Fibroblast of gingiva (primary cell): ENCODE measurements at regions not wholly inside any gene's neighbourhood (a gene's known extent, or its start where the extent isn't known, plus 50 kb on each side); places are given as distances from the start of the nearest gene placed in this dataset.
A peak's percentile ranks its signal among the peaks of the same experiment; 100 is the strongest.

ENCODE experiments used
- DNase-seq: peaks from one replicate; pipeline ENCODE4 v3.0.0-alpha.2; 2011; ENCODE audit warnings: low read depth

DNA sequence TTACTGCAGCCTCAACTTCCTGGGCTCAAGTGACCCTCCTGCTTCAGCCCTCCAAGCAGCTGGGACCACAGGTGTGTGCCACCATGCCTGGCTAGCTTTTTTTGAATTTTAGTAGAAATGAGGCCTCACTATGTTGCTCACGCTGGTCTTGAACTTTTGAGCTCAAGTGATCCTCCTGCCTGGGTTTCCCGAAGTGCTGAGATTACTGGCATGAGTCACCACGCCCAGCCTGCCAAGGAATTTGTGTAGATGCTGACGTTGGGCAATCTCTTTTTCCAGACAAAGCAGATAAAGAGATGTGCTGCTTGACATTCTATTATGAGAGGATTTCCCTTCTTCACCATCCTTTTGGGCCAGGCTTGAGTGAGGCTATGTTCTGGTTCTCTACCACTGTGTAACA lies 254.5 kb upstream of the RPS6KA3 start:
- DNase-seq, result peak; percentile 64

DNA sequence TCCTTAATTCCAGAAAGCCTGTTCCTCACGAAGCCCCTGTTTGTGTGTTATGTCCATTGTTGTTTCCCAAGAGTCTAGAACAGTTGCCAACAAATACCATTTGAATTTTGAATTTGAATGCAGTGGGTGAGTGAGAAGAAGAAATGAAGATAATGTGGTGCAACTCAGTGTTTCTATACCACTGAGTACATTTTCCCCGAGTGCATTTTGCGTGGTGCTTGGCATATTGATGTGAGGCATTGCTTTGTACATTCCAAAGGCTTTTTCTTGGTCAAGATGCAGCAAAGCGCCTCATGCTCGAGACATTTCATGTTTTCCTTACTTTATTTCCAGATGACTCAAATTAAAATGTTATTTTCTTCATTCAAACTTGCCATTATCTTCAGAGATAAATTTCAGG lies 253.1 kb upstream of the RPS6KA3 start:
- peak; percentile 1 for DNase-seq

DNA sequence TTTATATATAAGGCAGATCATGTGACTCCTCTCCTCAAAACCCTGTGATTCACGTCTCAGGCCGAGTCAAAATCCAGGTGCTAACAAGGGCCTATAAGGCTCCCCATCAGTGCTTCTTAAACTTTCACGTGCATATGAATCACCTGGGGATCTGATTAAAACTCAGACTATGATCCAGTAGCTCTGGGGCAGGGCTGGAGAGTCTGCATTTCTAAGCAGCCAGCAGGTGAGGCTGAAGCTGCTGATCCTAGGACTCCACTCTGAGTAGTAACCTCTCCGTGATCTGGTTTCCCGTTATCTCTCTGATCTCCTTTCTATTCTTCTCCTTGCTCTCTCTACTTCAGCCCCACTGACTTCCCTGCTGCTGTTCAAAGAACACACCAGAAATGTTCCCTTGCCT lies 252.4 kb upstream of the RPS6KA3 start:
- DNase-seq, result no peak

DNA sequence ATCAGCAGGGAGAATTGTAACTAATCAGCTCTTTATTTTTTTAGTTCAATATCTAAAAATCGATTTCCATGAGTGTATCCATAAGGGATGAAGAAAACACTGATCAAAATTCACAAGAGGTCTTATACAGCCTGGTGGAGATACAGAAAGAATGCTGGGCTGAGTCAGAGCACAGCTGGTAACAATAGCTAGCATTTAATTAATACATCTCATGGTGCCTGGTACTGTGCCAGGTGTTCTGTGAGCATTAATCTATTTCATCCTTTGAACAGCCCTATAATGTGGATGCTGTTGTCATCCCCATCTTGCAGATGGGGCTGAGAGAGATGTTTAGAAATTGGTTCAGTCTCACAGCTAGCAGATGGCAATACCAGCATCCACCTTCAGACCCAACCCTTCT lies 250.9 kb upstream of the RPS6KA3 start:
- DNase-seq, result peak; percentile 37

DNA sequence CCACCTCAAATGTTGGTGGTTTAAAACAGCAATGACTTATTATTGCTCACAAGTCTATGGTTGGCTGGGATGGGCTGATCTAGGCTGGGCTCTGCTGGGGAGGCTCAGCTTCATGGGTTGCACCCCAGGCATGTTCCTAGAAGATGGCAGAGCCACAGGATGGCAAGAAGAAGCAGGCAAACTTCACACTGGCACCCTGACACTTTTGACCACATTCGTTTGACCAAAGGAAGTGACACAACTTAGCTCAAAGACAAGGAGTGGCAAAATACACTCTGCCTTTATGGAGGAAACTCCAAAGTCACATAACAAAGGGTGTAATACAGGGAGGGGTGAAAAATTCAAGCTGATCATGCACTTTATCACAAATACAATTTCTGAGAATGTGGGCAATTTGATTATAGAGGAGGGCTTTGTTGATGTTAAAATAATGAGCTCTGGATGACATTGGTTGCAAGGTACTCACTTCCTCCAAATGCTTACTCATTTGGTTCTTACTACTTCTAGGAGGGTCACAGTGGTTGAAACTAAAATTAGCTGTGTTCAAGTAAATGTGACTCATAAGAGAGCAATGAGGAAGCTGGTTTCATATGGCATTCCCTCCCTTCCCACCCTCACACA lies 249.2 kb upstream of the RPS6KA3 start:
- DNase-seq, result peak; percentile 55

DNA sequence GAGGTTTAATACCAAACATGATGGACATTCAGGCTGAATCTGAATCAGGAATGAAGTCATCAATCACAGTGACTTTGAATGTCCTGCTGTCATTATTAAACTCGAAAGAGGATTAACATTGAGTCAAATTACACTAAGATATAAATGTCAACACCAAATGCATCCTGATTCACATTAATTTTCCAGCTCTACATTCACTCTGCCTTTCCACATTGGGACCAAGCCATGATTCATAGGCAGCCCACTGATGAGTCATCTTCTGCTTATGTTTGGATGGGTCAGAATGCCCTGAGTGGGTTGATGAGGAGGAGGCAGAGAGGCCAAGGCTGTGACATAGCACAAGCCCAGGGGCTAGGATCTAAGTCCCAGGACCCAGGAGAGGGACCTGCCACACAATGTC lies 247.6 kb upstream of the RPS6KA3 start:
- peak; percentile 36 for DNase-seq

DNA sequence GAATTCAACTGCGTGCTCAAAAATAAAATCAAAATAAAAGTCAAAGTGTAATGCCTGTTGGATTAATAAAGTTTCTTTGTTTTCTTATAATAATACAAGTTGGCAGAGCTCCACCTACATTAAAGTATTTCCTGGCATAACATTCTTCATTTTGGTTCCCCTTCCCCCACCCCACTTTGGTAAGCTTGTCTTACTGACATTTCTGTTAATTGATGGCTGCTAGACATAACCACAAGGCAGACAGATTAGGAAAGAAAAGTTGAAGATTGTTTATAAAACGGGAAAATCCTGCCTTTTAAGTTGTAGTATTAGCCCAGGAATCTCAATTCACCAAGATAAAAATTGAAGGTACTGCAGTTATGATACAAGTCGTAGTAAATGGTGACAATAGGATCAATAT lies 246.5 kb upstream of the RPS6KA3 start:
- no peak for DNase-seq

DNA sequence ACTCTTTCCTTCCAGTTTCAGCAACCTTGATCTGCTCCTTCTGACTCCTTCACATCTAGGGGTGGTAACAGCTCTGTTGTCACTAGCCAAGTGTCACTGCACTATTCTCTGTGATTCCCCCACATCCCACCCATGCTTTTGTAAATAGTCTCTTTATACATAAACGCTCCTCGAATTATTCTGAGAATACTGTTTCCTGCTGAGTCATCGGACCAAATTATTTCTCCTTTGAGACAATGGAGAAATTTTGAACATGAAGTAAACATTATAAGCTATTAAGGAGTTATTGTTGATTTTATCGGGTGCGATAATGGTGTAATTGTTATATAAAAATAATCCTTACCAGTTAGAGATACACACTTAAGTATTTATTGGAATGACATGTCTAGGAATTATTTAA lies 245.1 kb upstream of the RPS6KA3 start:
- no peak for DNase-seq

DNA sequence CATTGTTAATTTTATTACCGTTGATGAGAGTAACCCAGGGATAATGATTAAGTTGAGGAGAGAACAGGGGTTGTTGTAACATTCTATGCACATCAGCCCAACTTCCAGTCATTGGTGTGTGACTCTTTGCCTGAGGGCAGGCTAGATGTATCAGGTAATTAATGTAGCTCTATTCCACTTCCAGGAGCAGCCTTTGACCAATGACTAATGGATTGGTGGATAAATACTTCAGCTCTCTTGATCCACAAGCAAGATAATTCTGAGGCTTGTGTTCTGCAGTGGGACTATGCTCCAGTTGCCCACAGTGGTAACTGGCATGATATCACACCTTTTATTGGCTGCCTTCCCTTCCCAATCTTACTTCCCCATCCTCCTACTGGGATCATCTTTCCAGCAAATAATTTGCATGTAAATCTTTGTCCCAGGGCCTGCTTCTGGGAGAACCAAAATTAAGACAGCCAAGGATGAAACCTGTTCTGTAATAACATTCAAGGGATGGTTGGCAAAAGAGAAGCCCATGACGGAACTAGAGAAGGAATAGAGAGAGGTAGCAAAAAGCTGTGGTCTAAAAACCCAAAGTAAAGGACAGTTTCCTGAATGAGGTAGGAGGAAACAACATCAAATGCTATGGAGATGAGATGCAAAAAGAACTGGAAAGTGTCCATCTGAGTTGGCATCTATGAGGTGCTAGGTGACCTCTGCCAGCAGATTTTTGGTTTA lies 241.4 kb upstream of the RPS6KA3 start:
- no peak for DNase-seq

DNA sequence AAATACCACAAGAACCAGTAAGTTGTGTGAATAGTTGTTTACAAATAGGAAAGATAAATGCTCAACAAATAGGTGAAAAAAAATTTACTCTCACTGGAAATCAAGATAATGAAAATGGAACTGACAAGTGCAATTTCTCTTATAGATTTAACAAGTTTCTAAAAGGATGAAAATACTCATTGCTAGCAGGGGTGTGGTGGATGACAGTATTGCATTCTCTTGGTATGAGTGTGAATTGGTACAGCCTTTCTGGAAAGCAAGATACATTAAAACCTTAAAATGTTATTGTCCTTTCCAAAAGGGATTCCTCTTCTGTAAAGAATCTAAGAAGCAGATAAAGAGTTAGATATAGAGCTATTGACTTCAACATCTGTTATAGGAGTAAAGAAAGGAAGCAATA lies 240.0 kb upstream of the RPS6KA3 start:
- DNase-seq, result no peak

DNA sequence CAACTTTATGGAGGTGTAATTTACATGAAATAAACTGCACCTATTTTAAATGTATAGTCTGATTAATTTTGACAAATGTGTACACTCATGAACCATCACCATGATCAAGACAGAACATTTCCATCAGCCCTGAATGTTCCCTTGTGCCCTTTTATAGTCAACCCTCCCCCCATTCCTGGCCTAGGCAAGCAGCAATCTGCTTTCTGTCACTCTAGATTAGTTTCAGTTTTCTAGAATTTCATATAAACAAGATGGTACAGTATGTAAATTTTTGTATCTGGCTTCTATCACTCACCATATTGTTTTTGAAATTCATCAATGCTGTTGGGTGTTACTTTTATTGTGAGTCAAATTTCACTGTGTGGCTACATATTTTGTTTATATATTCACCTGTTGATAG lies 234.2 kb upstream of the RPS6KA3 start:
- no peak for DNase-seq

DNA sequence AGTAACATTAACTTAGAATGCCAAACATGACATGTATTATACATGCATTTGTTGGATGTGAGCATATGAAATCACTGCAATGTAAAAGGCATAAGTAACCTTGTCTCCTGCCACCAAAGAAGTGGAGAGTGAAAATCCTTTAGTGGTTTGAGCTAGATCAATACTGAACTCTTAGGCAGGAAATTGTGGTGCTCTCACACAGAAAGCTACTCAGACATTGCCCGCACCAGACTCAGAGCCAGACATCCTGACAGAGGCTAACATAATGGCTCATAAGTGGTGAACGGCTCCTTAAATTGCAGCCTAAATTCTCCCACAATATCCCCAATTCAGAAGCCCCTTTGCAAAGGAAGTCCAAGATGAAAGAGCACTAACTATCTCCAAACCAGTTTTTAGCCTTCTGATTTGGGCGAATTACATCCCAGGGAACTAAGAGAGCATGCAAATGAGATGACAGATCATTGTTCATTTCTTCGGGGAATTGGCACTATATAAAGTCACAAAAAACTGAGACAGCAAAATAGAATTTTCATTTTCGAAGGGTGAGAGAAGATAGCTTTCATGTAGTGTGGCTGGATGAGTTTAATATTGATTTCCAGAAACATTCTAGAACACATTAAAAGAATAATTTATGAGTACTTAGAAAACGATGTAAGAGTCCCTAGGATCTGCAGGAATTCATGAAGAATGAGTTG lies 233.6 kb upstream of the RPS6KA3 start:
- DNase-seq, result no peak

DNA sequence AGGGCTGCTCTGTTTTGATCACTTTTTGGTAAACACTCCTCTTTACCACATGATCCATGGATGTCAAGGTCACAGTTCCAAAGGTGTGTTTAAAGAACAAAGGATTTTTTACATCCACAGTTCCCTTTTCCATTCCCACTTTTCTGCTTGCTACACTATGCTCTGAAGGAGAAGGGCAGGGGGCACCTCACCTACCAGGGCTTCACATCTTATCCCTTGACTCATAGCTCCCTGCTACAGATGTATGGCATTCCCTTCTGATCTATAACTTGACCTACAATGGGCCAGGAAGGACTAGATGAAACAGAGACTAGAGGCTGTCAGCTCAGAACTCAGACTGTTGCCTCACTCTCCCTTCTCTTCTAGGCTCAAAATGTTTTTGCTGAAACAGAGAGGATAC lies 233.1 kb upstream of the RPS6KA3 start:
- DNase-seq, result no peak

DNA sequence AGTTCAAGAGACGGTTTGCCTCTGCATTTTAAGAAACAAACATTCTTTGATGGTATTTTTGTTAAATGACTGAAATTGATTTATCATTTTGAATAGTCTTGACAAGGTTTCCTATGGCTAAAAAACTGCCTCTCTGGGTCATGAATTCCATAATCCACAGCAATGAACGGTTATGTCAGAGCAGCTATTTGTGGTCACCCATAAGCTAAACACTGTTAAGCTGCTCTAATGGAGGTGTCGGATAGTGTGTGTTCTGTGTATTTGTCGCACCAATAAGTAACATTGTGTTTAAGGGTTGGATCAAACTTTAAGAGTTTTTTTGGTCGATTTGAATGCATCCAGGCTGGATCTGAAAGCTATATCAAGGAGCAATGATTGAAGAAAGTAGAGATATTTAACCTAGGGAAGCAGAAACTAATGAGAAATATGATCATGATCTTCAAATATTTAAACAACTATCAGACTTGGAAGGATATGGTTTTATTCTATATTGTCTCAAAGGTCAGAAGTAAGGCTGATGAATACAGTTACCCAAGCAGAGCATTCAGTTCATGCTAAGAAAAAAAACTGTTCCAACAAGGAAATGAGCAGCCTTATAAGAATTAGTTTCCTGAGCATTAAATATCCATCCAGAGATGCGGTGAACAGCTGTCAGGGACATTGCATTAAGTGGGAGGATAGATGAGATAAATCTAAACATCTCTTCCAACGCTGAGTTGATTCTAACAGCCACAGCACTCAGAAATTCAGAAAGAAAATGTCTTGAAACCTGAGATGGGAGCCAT lies 232.3 kb upstream of the RPS6KA3 start:
- no peak for DNase-seq

DNA sequence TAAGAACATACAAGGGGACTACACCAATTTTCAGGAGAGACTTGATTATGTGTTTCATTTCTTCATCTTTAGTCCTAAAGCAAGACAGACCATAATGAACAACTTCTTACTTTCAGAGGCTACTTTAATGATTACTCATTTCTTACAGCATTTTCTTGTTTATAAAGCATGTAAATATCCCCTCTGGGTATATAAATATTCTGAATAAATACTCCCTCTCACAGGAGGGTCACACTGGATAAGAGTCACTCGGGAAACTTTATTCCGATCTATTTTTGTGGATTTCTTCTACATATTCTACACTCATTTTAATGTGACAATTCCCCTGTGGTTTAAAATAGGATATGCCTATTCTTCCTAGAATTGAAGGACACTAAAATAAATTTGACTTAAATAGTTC lies 228.9 kb upstream of the RPS6KA3 start:
- no peak for DNase-seq

DNA sequence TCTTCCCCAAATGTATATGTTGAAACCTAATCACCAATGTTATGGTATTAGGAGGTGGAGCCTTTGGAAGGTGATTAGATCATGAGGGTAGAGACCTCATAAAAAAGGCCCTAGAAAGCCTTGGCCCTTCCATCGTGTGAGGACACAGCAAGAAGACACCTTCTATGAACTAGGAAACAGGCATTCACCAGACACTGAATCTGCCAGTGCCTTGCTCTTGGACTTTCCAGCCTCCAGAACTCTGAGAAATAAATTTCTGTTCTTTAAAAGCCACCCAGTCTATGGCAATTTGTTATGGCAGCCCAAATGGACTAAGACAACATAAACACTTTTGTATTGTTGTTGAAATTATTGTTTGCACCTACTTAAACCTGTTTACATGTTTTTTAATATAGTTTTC lies 221.8 kb upstream of the RPS6KA3 start:
- DNase-seq, result no peak

DNA sequence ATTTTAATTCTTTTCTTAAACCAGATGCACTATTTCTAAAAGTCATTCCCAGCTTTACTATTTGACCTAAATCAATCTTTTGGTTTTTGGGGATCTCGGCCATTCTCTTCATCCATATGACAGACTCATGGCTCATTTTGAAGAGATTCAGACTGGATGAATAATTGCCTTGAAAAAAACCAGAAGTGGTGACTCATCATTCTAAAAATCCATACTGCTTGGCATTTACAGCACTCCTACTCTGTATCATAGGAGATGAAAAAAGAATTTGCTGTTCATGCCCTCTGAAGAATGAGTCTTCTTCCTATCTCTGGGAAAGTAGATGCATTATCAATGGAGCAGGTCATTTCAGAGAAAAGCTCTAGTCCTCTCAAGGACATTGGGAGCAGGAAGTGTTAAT lies 220.5 kb upstream of the RPS6KA3 start:
- no peak for DNase-seq

DNA sequence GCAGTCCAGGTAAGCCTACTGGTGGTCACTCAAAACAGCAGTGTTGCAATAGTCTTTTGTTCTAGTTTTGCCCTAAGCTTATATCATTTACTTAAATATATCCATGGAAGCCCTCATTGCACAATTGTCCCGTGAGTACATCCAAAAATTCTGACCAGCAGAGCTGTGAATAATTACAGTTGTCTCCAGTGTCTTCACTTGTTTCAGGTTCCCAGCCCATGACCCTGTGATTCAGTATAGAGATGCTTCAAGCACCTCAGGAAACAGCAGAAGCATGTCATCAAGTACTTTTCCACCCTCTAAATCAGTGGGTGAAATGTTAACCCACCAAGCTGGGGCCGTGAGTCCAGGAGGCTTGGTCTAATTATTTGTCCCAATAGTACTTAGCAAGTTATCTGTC lies 214.9 kb upstream of the RPS6KA3 start:
- peak; percentile 20 for DNase-seq

DNA sequence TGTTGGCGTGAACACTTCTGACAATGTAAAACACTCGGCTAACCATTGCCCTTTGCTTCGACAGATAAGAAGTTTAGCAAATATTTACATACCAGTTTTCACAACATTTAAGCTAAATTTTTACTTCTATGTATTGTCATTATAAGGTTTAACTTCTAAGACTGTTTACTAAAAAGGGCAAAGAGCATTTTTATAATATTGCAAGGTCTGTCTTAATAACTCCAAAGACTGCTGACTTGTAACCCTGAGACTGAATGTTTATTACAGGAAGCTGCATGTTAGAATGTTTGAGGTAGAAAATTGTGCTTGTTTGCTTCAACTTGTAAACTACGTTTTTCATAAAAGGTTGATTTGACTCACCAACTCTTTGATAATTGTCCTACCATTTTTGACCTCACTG lies 213.2 kb upstream of the RPS6KA3 start:
- no peak for DNase-seq

DNA sequence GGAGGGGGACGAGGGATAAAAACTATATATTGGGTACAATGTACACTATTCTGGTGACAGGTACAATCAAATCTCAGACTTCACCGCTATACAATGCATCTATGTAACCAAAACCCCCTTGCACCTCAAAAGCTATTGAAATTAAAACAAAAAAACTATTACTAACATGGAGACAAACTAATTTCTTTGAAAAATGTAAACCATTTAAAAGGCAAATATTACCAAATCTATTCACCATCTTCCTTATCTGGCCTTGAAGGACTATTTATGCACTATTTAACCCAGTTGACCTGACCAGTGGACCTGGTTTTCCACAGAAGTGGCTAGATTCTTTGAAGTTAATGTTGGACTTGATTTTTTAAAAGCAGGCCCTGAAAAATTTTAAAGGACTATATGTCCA lies 212.3 kb upstream of the RPS6KA3 start:
- no peak for DNase-seq

DNA sequence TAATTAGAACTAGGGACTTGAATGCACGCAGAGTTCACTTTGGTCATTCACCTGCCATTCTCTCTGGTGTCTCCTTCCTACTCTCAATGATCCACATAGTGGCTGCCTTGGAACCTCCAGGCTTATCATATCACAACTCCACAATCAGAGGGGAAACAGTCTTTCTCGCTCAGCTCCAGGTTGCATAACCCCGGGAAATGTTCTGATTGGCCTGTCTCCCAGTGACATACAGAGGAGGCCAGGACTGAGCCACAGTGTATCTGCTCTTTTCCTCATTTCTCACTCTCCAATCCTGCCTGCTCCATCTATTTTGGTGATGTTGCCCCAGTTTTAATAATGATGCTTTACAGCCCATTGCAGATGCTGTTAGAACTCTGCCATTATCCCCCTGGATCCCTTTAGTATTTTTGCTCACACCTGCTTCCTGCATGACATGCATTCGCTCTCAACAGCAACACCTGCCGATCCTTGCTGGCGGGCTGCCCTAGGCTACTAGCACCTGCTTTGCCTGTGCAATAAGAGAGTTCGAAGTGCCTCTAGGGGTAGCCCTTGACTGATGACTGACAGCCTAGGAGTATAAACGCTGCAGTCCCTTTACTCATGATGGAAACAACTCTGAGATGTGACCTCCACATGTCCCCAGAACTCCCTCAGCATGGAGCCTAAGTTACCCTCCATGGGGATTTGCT lies 211.3 kb upstream of the RPS6KA3 start:
- no peak for DNase-seq

DNA sequence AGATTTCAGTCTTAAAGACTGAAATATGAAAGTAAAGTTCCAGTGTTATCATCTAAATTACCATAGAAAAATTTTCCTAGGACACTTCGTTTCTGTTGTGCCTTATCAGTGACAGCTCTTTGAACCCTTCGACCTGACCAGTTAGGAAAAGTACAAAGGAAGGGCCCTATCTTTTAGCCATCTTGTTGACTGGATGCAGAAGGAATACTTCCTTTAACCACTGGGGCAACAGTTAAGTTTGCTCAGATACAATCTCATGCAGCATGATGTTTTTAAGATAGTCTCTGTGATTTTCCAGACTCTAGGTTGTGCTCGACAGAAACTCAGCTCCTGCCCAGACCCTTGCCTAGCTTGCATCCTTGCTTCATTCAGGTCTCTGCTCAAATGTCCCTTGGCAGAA lies 210.5 kb upstream of the RPS6KA3 start:
- DNase-seq, result no peak
